IMR-90 (cell line): ENCODE measurements at regions not wholly inside any gene's neighbourhood (a gene's known extent, or its start where the extent isn't known, plus 50 kb on each side); places are given as distances from the start of the nearest gene placed in this dataset.
"Not testable (repeated sequence)": the region's sequence is repeated elsewhere in the genome, so short reads cannot be mapped to it uniquely, and the experiment has no call there.

Source experiments
- ATAC-seq: fragments of 200-7000 bp; cut with Tn5 transposase; 2 replicates; pipeline ENCODE4 v1.9.1; 2020; ENCODE audit warnings: low read depth, mild to moderate bottlenecking, moderate library complexity
- BruUV-seq: library from RNA; stranded (reverse); fragments of 400-500 nt; replicated peaks from 2 replicates; lab custom pipeline; 2021; lab: Mats Ljungman, UMichigan
- CTCF ChIA-PET: fragments of 300-600 bp; formaldehyde crosslinking; extraction: SDS; loops from one replicate; lab custom pipeline; 2021; ENCODE audit warnings: antibody characterized with exemption; lab: Yijun Ruan, JAX
- POLR2A ChIA-PET: fragments of 300-600 bp; sonication (Branson Sonifier 250); formaldehyde crosslinking; loops from one replicate; lab custom pipeline; 2022; ENCODE audit warnings: antibody characterized with exemption; ENCODE audit not compliant: unreplicated experiment; lab: Charles Lee
- DNase-seq: peaks from one replicate; pipeline ENCODE4 v3.0.0; 2013
- H2AFZ ChIP-seq: replicated peaks from 2 replicates; pipeline ENCODE3; 2013; ENCODE audit warnings: low read length, mild to moderate bottlenecking; ENCODE audit not compliant: poor library complexity
- H2AK5ac ChIP-seq: 2 replicates; pipeline ENCODE4 v1.6.1; 2013; ENCODE audit warnings: low read depth, low read length, inconsistent platforms
- H2AK9ac ChIP-seq: replicated peaks from 2 replicates; pipeline ENCODE3; 2013; ENCODE audit warnings: mild to moderate bottlenecking, low read depth, low read length, moderate library complexity; ENCODE audit not compliant: poor library complexity
- H2BK120ac ChIP-seq: 2 replicates; pipeline ENCODE4 v1.6.1; 2013; ENCODE audit warnings: low read depth, low read length, inconsistent platforms
- H2BK15ac ChIP-seq: 3 replicates; pipeline ENCODE4 v1.6.1; 2013; ENCODE audit warnings: low read depth, low read length, inconsistent platforms
- H2BK20ac ChIP-seq: 2 replicates; pipeline ENCODE4 v1.6.1; 2013; ENCODE audit warnings: low read depth, mild to moderate bottlenecking, inconsistent platforms, low read length, moderate library complexity
- H2BK5ac ChIP-seq: 2 replicates; pipeline ENCODE4 v1.6.1; 2013; ENCODE audit warnings: mild to moderate bottlenecking, low read depth, low read length, inconsistent platforms; ENCODE audit not compliant: poor library complexity, severe bottlenecking
- H3K14ac ChIP-seq: replicated peaks from 2 replicates; pipeline ENCODE4 v1.6.1; 2013; ENCODE audit warnings: low read depth, low read length, inconsistent platforms
- H3K18ac ChIP-seq: 2 replicates; pipeline ENCODE4 v1.6.1; 2013; ENCODE audit warnings: low read depth, low read length, control low read depth
- H3K23ac ChIP-seq: 2 replicates; pipeline ENCODE4 v1.6.1; 2013; ENCODE audit warnings: low read depth, low read length, inconsistent platforms
- H3K27ac ChIP-seq: 2 replicates; pipeline ENCODE4 v1.5.1; 2013; ENCODE audit warnings: mild to moderate bottlenecking, control low read depth, low read length; ENCODE audit not compliant: insufficient read depth
- H3K27me3 ChIP-seq: 2 replicates; pipeline ENCODE4 v1.6.1; 2013; ENCODE audit warnings: low read length; ENCODE audit not compliant: control insufficient read depth, insufficient read depth
- H3K36me3 ChIP-seq: 2 replicates; pipeline ENCODE4 v1.6.1; 2013; ENCODE audit warnings: low read length, mixed read lengths; ENCODE audit not compliant: control insufficient read depth, insufficient read depth
- H3K4ac ChIP-seq: 2 replicates; pipeline ENCODE4 v1.6.1; 2013; ENCODE audit warnings: low read depth, low read length, inconsistent platforms
- H3K4me1 ChIP-seq: 2 replicates; pipeline ENCODE4 v1.6.1; 2013; ENCODE audit warnings: low read length, mixed read lengths; ENCODE audit not compliant: control insufficient read depth, insufficient read depth
- H3K4me2 ChIP-seq: 2 replicates; pipeline ENCODE4 v1.6.1; 2013; ENCODE audit warnings: low read depth, mild to moderate bottlenecking, control low read depth, low read length, moderate library complexity
- H3K4me3 ChIP-seq: 2 replicates; pipeline ENCODE4 v1.5.1; 2013; ENCODE audit warnings: low read depth, mild to moderate bottlenecking, control low read depth, low read length, moderate library complexity; ENCODE audit not compliant: insufficient read depth
- H3K56ac ChIP-seq: 2 replicates; pipeline ENCODE4 v1.6.1; 2013; ENCODE audit warnings: low read length, inconsistent platforms; ENCODE audit not compliant: insufficient read depth; ENCODE audit errors: extremely low read depth
- H3K79me1 ChIP-seq, 2 experiments: 2 replicates each; pipeline ENCODE4 v1.6.1; 2013; ENCODE audit warnings: low read length in 2 of 2, inconsistent platforms in 1 of 2, low read depth in 1 of 2
- H3K9ac ChIP-seq: 2 replicates; pipeline ENCODE4 v1.6.1; 2013; ENCODE audit warnings: low read depth, low read length, control low read depth
- H3K9me1 ChIP-seq: 2 replicates; pipeline ENCODE4 v1.6.1; 2013; ENCODE audit warnings: low read length, inconsistent platforms; ENCODE audit not compliant: insufficient read depth
- H3K9me3 ChIP-seq: 2 replicates; pipeline ENCODE4 v1.6.1; 2013; ENCODE audit warnings: low read length; ENCODE audit not compliant: control insufficient read depth, insufficient read depth
- H4K20me1 ChIP-seq: 2 replicates; pipeline ENCODE4 v1.6.1; 2013; ENCODE audit warnings: low read length, inconsistent platforms; ENCODE audit not compliant: insufficient read depth
- H4K5ac ChIP-seq: 2 replicates; pipeline ENCODE4 v1.6.1; 2013; ENCODE audit warnings: mild to moderate bottlenecking, low read depth, low read length, control low read depth
- H4K8ac ChIP-seq, 2 experiments: 2 replicates each; pipeline ENCODE4 v1.6.1; 2013; ENCODE audit warnings: low read depth in 2 of 2, low read length in 2 of 2, control low read depth in 1 of 2, inconsistent platforms in 1 of 2
- H4K91ac ChIP-seq: 2 replicates; pipeline ENCODE4 v1.6.1; 2013; ENCODE audit warnings: low read depth, low read length, inconsistent platforms; ENCODE audit not compliant: insufficient read depth
- CHD1 ChIP-seq: IDR thresholded peaks from 2 replicates; pipeline ENCODE4 v1.6.1; 2012; ENCODE audit warnings: low read depth, low read length, improper control_type of control experiment
- WGBS, 2 experiments: methylation state at CpG; one replicate each; pipeline versions ENCODE4 v1.1.5 to v1.1.7; 2013; ENCODE audit warnings: missing lambda C conversion rate in 2 of 2; ENCODE audit not compliant: insufficient read length in 1 of 2; ENCODE audit errors: extremely low coverage in 2 of 2; 5-methylcytosine and 5-hydroxymethylcytosine counted together
- dilution Hi-C: fragments of 300-500 bp; cut with HindIII; formaldehyde crosslinking; loops from one replicate; pipeline ENCODE4 v1.14.3; 2018; ENCODE audit warnings: low sequenced_read_pairs; ENCODE audit not compliant: unreplicated experiment
- in situ Hi-C: fragments of 300-500 bp; cut with MboI; formaldehyde crosslinking; loops from 3 replicates; pipeline ENCODE4 v1.14.3; 2019; ENCODE audit warnings: low sequenced_read_pairs, inconsistent platforms, mixed read lengths
- intact Hi-C: fragments of 100-400 bp; cut with micrococcal nuclease; formaldehyde crosslinking; loops from 2 replicates; pipeline ENCODE4 v1.10.0; 2022

DNA sequence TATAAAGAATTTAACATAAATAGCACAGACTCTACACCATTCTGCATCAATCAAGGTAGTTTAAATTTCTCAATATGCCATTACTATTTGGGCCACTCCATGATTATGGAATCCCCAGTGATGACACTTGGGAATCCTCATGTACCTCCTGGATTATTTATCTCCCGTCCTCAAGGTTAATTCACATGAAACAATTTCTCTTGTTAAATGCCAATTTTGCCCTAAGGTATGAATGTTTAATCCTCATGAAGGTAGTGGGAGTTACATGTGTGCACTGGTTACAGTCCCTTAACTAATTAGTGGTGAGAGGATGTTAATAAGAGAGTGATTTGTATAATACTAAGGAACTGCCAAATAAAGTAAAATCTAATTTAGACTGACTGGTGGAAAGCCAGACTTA is 372.3 kb upstream of the MDFIC2 start:
- BruUV-seq: no TSS peak
- POLR2A ChIA-PET: no interaction called here
- dilution Hi-C loops: no loop called here

DNA sequence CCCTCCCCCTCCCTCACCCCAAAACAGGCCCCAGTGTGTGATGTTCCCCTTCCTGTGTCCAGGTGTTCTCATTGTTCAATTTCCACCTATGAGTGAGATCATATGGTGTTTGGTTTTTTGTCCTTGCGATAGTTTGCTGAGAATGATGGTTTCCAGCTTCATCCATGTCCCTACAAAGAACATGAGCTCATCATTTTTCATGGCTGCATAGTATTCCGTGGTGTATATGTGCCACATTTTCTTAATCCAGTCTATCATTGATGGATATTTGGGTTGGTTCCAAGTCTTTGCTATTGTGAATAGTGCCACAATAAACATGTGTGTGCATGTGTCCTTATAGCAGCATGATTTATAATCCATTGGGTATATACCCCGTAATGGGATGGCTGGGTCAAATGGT is 363.4 kb upstream of the MDFIC2 start:
- H4K91ac ChIP-seq, CTCF ChIA-PET, DNase-seq, H2BK5ac ChIP-seq, H3K14ac ChIP-seq, H3K27ac ChIP-seq, H3K23ac ChIP-seq, H3K79me1 ChIP-seq, H4K8ac ChIP-seq, H3K9me1 ChIP-seq, H4K5ac ChIP-seq, H2BK20ac ChIP-seq, H3K18ac ChIP-seq, BruUV-seq, in situ Hi-C loops, H3K4me3 ChIP-seq, H3K9ac ChIP-seq, ATAC-seq, POLR2A ChIA-PET, H2BK120ac ChIP-seq, H2AFZ ChIP-seq, H3K4ac ChIP-seq, H4K20me1 ChIP-seq, H3K56ac ChIP-seq, H2BK15ac ChIP-seq, H2AK9ac ChIP-seq, intact Hi-C loops, dilution Hi-C loops, H3K27me3 ChIP-seq, H3K9me3 ChIP-seq, H3K36me3 ChIP-seq, H2AK5ac ChIP-seq, H3K4me1 ChIP-seq, H3K4me2 ChIP-seq: not testable (repeated sequence)
- no CpG with 5 or more reads among the region's 3 CpGs for WGBS, 2 experiments

More for the DNA sequence above, 372.3 kb upstream of the MDFIC2 start:
- no peak overlapping the region for H2AK9ac ChIP-seq
- H3K23ac ChIP-seq: no peak overlapping the region
- H2BK120ac ChIP-seq: no peak overlapping the region
- CTCF ChIA-PET: no interaction called here
- no peak overlapping the region for H4K5ac ChIP-seq
- no peak overlapping the region for H4K8ac ChIP-seq
- ATAC-seq (no peak), DNase-seq (no peak)
- no peaks in the 10 kb centered on the region for H3K9me3 ChIP-seq
- no peaks in the 10 kb centered on the region for H3K9me1 ChIP-seq
- no peak overlapping the region for H3K4me2 ChIP-seq
- no peaks in the 10 kb centered on the region for H3K36me3 ChIP-seq
- H2BK20ac ChIP-seq: no peak overlapping the region
- intact Hi-C loops (no loop called here), in situ Hi-C loops (no loop called here)
- no peak overlapping the region for H2AFZ ChIP-seq
- no peak overlapping the region for H3K4me3 ChIP-seq
- no peak for TF ChIP-seq CHD1
- H2AK5ac ChIP-seq: no peak overlapping the region
- H3K14ac ChIP-seq: no peak overlapping the region
- no peak overlapping the region for H3K4ac ChIP-seq
- no peak overlapping the region for H3K56ac ChIP-seq
- H4K20me1 ChIP-seq: no peaks in the 10 kb centered on the region
- no peak overlapping the region for H2BK15ac ChIP-seq
- H2BK5ac ChIP-seq: no peak overlapping the region
- H3K18ac ChIP-seq: no peak overlapping the region
- H4K91ac ChIP-seq: no peak overlapping the region
- H3K9ac ChIP-seq: no peak overlapping the region
- H3K79me1 ChIP-seq: no peaks in the 10 kb centered on the region
- WGBS, 2 experiments: no CpG with 5 or more reads among the region's 1 CpG
- no peaks in the 10 kb centered on the region for H3K4me1 ChIP-seq
- H3K27ac ChIP-seq: no peak overlapping the region
- H3K27me3 ChIP-seq: peaks cover 1% of the 10 kb centered on the region; the same call in 1 of the 2 replicates
